ENCODE measurements at regions not wholly inside any gene's neighbourhood (a gene's known extent, or its start where the extent isn't known, plus 50 kb on each side); places are given as distances from the start of the nearest gene placed in this dataset.

- TF ChIP-seq CTCF (IDR thresholded peaks at IDR 0.05) (no peak), ZFX (IDR thresholded peaks at IDR 0.05; ENCODE audit: borderline replicate concordance) (no peak)
Measured at GRCh38 chr10:23505797-23506465, 67.1 kb downstream of the OTUD1 start.

Measured in 22Rv1 (cell line).